ENCODE measurements at regions not wholly inside any gene's neighbourhood (a gene's known extent, or its start where the extent isn't known, plus 50 kb on each side); places are given as distances from the start of the nearest gene placed in this dataset.

GRCh38 chr18:43393174-43393573, 115.9 kb upstream of the SYT4 start:
- TF ChIP-seq, protein P1, sequence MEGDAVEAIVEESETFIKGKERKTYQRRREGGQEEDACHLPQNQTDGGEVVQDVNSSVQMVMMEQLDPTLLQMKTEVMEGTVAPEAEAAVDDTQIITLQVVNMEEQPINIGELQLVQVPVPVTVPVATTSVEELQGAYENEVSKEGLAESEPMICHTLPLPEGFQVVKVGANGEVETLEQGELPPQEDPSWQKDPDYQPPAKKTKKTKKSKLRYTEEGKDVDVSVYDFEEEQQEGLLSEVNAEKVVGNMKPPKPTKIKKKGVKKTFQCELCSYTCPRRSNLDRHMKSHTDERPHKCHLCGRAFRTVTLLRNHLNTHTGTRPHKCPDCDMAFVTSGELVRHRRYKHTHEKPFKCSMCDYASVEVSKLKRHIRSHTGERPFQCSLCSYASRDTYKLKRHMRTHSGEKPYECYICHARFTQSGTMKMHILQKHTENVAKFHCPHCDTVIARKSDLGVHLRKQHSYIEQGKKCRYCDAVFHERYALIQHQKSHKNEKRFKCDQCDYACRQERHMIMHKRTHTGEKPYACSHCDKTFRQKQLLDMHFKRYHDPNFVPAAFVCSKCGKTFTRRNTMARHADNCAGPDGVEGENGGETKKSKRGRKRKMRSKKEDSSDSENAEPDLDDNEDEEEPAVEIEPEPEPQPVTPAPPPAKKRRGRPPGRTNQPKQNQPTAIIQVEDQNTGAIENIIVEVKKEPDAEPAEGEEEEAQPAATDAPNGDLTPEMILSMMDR (IDR thresholded peaks at IDR 0.05), result no peak
- TF ChIP-seq POLR2A (IDR thresholded peaks at IDR 0.05), result no peak
